Fibroblast of peridontal ligament (primary cell): ENCODE measurements at regions not wholly inside any gene's neighbourhood (a gene's known extent, or its start where the extent isn't known, plus 50 kb on each side); places are given as distances from the start of the nearest gene placed in this dataset.
"Not testable (repeated sequence)": the region's sequence is repeated elsewhere in the genome, so short reads cannot be mapped to it uniquely, and the experiment has no call there.

Experiments
- DNase-seq: peaks from one replicate; pipeline ENCODE4 v3.0.0-alpha.2; 2010; ENCODE audit errors: extremely low read depth

- peak; percentile 42 for DNase-seq
Observed at GRCh38 chr5:130836729-130837649, 328.1 kb downstream of the HINT1 start.

- DNase-seq, result not testable (repeated sequence)
Observed at GRCh38 chr5:130817598-130818384, 347.3 kb downstream of the HINT1 start.

DNA sequence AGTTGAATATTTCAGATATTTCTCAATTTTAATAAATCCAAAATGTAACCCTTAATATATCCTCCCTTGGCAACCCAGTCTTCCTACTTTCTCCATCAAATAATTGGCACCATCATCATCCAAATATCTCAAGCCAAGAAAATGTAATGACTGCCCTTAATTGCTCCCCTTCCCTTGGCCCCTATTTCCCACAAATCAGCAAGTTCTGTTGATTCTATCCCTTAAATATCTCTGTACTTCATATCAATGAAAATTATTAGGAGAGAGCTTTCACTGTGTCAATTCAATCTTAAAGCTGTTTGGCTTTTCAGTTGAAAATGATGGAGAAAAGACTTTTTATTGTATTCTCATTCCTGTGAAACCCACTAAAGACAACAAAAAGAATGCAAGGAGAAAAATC is 349.8 kb downstream of the HINT1 start:
- DNase-seq, result no peak

DNA sequence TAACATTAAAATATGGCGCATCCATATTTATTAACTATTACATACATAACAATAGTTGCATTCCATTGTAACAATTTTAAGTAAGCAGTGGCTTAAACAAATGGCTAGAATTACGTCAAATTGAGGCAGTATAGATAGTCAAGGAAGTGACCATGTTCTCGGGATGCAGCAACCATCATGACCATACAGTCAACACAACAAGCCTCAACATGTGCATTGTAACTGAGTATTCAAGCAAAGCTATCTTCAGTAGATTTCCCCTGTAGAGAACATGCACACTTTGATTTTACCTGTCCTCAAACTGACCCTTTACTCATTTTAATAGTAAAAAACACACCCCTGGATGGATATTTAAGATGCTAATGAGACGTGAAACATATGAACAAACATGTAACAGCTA is 356.4 kb downstream of the HINT1 start:
- no peak for DNase-seq

- no peak for DNase-seq
Observed at GRCh38 chr5:130805648-130806047, 359.4 kb downstream of the HINT1 start.

GRCh38 chr5:130805036-130805435 is 360.0 kb downstream of the HINT1 start:
- no peak for DNase-seq

DNA sequence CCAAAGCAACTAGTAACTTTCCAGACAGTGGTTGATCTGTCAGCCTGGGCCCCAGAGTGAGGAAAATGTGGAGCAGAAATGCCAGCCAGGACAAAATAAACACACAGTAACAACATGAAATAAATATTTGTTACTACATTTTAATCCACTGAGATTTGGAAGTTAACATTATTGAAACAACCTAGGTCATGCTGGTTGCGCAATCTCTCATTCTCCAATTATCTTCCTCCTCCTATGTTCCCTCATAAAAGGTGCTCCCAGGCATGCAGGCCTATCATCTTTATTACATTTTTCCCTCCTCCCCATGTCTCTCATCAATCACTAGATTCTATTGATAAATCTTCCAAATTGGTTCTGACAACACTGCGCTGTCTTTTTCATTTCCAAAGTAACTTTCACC is 363.1 kb downstream of the HINT1 start:
- no peak for DNase-seq

- DNase-seq, result no peak
Observed at GRCh38 chr5:130799015-130799414, 366.0 kb downstream of the HINT1 start.

- no peak for DNase-seq
Observed at GRCh38 chr5:130797303-130797702, 367.8 kb downstream of the HINT1 start.

GRCh38 chr5:130796902-130797301 is 368.2 kb downstream of the HINT1 start:
- DNase-seq, result no peak

DNA sequence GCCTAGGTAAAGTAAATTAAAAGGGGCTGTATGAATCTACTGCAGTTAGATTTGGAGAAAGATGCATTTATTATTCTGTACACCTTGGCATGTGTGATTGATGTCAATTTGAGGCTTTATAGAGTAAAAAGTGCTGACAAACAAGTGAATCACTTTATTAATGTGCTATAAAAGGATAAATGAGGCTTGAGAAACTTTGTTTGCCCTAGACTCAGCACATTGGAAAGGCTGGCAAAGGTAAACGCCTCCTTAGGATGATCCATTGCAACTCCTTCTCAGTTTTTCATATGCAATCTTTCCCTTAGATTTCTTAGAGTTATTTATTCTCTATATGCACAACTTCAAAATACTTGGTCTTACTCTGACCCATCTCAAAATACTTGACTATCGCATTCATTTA is 369.0 kb downstream of the HINT1 start:
- DNase-seq, result no peak

DNA sequence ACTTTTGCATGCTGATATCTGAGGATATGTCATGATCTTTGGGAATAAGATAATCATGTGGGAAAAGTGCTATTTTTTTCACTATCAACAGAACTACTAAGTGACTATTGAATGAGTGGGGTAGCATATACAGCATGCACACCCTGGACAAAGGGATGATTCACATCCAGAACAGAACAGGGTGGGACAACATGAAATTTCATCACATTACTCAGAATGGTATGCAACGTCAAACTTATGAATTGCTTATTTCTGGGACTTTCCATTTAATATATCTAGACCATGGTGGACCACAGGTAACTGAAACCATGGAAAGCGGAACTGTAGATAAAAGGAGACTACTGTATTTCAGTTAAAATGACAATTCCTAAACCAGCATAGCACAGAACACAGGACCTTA is 370.0 kb downstream of the HINT1 start:
- no peak for DNase-seq

- DNase-seq, result no peak
Observed at GRCh38 chr5:130777794-130778193, 387.3 kb downstream of the HINT1 start.

DNA sequence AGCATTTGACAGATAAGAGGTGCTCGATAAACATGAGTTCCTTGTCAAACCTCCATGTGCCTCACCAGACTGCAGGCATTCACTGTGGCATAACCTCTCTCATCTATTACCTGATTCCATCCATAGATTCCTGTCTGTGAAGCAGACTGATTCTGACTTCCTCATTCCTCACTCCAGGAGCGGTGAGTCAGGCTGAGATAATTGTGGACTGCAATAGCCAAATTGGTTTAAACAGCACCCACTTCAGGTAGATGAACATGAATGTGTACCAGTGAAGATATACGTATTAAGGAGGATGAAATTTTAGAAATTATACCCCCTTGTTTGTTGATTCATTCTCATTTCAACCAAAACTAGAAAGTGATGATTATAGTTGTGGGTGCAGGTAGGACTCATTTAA is 391.2 kb downstream of the HINT1 start:
- DNase-seq, result no peak

DNA sequence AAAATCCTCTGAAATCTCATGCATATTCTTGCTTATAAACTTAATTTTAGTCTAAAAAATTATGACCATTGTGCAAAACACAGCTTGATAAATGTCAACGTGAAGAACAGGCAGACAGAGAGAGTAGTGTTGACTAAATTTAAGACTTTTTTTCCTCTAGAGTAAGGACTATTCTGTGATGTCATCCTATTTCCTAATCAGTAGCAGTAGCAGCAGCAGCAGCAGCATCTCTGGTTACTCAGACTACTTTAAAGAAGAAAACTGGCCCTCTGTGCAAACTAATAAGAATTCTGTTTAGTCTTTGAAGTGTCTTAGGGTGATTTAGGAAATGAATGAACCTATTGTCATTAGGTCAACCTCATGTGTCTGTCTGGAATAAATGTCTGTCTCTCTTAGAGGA is 403.0 kb downstream of the HINT1 start:
- DNase-seq, result peak; percentile 37

GRCh38 chr5:130759061-130759460 is 406.0 kb downstream of the HINT1 start:
- DNase-seq, result no peak

DNA sequence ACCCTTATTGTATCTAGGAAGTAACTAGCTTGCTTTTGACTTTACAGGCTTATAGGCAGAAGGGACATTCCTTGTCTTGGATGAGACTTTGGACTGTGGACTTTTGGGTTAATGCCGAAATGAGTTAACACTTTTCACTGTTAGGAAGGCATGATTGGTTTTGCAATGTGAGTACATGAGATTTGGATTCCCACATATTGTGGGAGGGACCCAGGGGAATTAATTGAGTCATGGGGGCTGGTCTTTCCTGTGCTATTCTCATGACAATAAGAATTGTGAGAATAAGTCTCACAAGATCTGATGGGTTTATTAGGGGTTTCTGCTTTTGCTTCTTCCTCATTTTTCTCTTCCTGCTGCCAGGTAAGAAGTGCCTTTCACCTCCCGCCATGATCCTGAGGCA is 417.5 kb downstream of the HINT1 start:
- DNase-seq, result peak; percentile 9

GRCh38 chr5:130746641-130747040 is 418.4 kb downstream of the HINT1 start:
- not testable (repeated sequence) for DNase-seq

DNA sequence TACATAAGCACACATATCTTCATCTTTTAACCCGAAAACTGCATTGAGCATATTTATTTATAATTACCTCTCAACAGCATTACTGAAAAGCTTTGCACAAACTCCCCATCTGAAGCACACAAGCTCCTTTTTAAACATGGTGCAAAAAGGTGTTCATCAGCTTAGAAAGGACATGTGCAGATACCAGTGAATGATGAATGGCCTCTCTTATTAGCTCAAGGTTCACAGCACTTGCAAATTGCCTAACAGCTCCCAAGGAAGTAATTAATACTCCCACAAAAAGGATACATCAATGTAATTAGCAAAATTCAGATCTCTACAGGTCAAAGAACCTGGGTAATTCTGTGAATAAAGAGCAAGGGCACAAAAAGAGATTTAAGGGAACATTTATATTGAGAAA is 422.0 kb downstream of the HINT1 start:
- no peak for DNase-seq

DNA sequence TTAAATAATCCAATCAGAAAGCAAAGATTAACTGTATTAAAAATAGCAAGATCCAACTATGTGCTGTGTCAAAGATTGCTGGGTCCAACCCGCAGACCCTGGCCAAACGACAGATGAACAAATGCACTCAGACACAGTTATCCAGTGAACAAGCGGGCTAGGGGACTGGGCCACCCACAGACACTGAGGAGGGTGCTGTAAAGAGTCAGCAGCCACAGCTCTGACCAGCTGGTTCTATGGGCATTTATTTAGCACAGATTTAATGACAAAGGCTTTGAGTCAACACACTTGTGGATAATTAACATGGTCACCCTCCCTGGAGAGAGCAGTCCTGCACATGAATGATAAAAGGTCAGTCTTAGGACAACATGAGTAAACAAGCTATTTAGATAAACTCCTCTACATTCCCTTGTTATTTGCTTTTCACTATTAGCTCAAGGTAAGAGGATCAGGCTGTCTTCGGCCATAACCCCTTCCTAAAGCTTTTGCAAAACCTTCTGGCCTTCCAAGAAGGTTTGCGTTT is 424.9 kb downstream of the HINT1 start:
- DNase-seq, result no peak

GRCh38 chr5:130731839-130732238 is 433.2 kb downstream of the HINT1 start:
- DNase-seq, result no peak

- no peak for DNase-seq
Observed at GRCh38 chr5:130729541-130729940, 435.5 kb downstream of the HINT1 start.

GRCh38 chr5:130727830-130728229 is 437.2 kb downstream of the HINT1 start:
- DNase-seq, result no peak
